COR-L47 (cell line): ENCODE measurements at regions not wholly inside any gene's neighbourhood (a gene's known extent, or its start where the extent isn't known, plus 50 kb on each side); places are given as distances from the start of the nearest gene placed in this dataset.
"Not testable (repeated sequence)": the region's sequence is repeated elsewhere in the genome, so short reads cannot be mapped to it uniquely, and the experiment has no call there.

Experiments used
- DNase-seq: peaks from one replicate; lab custom pipeline; 2025; lab: John Stamatoyannopoulos, UW

- not testable (repeated sequence) for DNase-seq
These were observed 711.3 kb downstream of the LTN1 start for GRCh38 chr21:28281357-28281756.

DNA sequence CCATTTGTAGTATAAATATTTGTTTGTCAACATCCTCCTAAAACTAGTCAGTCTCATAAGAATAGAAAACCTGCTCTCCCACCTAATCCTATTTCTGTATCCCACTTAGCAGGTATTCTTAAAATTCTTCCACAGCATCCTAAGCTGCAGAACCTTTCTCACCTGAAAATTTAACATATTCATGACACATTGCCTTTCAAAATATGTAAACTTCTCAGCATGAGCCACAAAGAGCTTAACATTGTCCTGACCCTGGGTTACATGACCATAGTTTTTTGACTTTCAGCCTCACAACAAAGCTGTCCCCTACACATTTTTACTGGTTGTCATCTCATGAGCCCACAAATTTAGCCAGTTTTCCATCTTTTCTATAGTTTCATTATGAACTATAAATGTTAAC lies 712.1 kb downstream of the LTN1 start:
- no peak for DNase-seq

DNA sequence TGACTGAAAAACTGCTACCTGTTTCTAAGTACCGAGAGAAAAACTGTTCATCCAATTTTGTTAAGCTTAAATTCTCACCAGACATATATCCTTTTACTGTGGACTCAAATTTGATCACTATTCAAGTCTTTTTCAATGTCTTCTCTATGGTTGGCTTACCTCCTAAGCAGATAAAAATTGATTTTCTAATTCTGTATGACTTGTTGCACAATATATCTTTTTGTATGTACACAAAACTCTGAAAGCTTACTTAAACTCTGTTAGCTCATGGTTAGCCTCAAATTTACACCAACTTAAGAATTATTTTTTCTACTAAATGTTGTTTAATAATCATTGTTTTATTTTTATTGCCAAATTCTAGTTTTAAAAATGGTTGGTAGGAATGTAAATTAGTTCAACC lies 715.4 kb downstream of the LTN1 start:
- DNase-seq: no peak

GRCh38 chr21:28272272-28272992 lies 720.2 kb downstream of the LTN1 start:
- DNase-seq: no peak

- DNase-seq: no peak
These were observed 723.5 kb downstream of the LTN1 start for GRCh38 chr21:28269173-28269572.

DNA sequence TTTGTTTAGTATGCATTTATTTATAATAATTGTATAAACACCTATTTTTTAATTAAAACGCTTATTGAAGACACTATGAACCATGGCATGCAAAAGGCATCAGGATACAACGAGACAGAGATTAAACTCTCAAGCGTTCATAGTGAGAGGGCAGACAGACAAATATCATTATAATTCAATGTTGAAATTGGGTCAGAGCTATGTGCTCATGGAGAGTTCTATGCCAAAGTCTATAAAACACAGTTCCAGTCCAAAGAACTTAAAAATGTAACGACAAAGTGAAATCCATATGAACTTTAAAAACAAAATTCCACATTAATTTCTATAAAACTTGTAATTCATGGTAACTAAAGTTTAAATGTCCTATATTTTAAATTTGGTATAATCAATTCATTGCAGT lies 724.0 kb downstream of the LTN1 start:
- DNase-seq: no peak

- DNase-seq: no peak
These were observed 725.2 kb downstream of the LTN1 start for GRCh38 chr21:28267449-28267848.

GRCh38 chr21:28266061-28266460 lies 726.6 kb downstream of the LTN1 start:
- DNase-seq: no peak

GRCh38 chr21:28263974-28264373 lies 728.7 kb downstream of the LTN1 start:
- DNase-seq: no peak

DNA sequence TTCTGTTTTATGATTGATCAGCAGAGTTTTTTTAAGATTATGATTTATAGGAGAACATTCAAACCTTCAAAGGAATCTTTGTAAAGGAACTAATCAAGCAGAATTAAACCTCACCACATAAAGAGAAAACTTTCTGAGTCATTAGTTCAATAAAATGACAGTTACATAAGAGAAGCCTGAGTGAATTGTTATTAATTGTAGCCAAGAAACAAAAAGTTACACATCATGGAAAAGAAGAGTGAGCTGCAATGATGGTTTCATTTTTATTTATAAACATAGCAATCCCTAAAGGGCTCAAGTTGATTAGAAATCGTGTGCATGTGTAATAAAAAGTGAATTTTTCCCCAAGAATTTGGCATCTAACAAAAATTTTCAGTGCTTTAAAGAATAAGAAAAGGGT lies 731.4 kb downstream of the LTN1 start:
- no peak for DNase-seq

DNA sequence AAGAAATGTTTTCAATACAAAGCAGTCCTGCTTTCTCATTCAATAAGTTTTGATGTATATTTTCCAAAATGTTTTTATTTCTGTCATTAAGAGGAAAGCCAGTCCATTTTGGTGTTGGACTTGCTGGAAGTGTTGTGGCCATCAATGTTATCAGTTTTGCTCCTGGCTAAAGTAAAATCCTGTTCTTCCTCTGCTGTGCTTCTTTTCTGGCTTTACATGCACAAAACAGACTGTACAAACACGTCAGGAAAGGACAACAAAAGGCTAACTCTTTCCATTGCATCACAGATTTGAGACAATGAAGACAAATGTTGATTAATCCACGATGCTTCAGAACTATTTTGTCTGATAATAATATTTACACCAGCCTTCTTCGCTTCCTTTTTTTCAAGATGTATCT lies 735.4 kb downstream of the LTN1 start:
- no peak for DNase-seq

- no peak for DNase-seq
These were observed 735.8 kb downstream of the LTN1 start for GRCh38 chr21:28256837-28257236.

DNA sequence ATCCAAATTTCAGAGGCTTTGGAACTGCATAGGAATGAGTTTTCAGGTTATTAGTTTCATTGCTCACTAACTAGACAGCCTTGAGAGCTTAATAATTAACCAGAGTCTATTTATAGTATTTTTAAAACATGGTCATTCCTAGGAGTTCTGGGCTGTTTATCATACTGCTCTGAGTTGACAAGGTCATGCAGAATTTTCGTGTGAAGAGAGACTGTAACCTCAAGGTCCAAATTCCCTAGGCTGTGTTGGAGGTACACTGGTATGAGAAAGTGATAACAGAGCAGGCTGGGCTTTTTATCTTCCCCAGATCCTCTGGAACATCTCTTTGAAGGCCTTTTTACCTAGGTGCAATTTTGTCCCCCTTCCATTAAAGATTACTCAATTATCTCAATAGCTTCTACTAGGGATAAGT lies 736.3 kb downstream of the LTN1 start:
- DNase-seq: no peak

- DNase-seq: no peak
These were observed 738.7 kb downstream of the LTN1 start for GRCh38 chr21:28253961-28254360.

GRCh38 chr21:28253338-28253737 lies 739.3 kb downstream of the LTN1 start:
- no peak for DNase-seq

DNA sequence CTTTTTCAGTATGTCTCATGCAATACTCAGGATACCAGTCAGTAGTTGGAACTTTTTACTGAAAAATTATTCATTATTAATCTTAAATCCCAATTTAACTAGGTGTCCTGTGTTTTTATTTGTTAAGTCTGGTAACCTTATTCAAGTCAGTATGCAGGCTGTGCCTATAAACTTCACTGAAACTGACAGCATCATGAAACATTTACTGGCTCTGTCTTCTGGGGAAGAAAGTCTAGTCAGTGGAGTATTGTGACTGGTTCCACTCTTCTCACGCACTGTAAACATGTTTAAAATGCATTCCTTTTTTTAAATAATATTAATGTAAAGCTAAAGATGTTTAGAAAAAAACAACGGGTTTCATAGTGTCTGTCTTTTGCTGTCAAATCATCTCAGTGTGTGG lies 739.7 kb downstream of the LTN1 start:
- no peak for DNase-seq

DNA sequence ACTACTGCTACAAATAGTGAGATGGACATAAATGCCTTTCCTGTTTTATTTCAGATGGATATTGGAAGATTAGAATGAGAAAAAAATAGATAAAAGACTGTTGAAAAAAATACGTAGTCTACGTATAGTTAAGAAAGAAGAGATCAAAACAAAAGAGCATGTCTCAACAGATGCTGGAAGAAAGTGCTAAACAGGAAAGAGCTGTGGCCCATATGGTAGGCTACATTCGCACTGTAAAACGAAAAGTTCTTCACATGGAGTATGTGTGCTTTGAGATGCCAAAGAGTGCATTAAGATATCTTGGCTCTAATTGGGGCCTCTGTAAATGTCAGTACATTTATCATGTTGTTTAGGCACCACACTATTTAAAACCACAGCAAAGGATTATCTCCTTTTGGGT lies 741.7 kb downstream of the LTN1 start:
- DNase-seq: no peak

GRCh38 chr21:28247454-28248020 lies 745.1 kb downstream of the LTN1 start:
- no peak for DNase-seq

DNA sequence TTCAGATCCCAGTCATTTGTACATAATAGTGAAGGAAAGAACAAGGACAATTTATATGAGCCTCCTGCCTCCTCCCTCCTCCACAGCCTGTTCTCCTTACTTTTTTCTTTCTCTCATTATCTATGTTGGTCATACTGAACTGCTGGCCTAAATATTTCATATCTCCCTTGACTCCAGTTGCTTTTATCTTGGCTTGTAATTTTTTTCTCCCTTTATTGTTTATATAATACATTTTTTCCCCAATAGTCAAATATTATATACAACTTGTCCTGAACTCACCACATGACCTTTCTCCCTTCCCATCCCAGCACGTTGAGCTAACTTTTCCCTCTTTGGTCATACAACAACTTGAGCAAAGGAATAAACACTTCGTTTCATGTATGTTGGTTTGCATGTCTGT lies 752.1 kb downstream of the LTN1 start:
- no peak for DNase-seq

GRCh38 chr21:28239340-28239739 lies 753.3 kb downstream of the LTN1 start:
- no peak for DNase-seq

DNA sequence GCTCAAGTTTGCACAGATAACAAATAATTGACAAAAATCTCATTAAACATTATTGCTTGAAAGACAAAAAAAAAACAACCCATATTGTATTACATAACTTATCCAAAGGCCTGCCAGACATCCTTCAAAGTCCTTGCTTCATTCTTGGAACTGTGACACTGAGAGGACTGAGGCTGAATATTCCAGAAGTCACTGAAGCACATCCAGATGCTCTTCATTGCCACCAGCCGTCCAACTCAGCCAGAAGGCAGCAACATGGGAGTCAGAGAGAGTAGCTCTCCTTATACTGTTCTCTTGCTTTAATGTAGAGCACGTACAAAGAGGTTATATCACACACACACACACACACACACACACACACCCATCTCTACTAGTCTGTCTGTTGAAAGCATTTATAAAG lies 755.0 kb downstream of the LTN1 start:
- no peak for DNase-seq

GRCh38 chr21:28235169-28235895 lies 757.3 kb downstream of the LTN1 start:
- no peak for DNase-seq

DNA sequence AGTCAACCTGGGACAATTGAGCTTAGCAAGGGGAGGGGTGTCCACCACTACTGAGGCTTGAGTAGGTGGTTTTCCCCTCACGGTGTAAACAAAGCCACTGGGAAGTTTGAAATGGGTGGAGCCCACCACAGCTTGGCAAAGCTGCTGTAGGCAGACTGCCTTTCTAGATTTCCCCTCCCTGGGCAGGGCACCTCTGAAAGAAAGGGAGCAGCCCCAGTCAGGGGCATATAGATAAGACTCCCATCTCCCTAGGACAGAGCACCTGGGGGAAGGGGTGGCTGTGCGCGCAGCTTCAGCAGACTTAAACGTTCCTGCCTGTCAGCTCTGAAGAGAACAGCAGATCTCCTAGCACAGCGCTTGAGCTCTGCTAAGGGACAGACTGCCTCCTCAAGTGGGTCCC lies 758.4 kb downstream of the LTN1 start:
- no peak for DNase-seq
